Muscle of leg (tissue), 3 donors: ENCODE measurements at regions not wholly inside any gene's neighbourhood (a gene's known extent, or its start where the extent isn't known, plus 50 kb on each side); places are given as distances from the start of the nearest gene placed in this dataset.
"Not testable (repeated sequence)": the region's sequence is repeated elsewhere in the genome, so short reads cannot be mapped to it uniquely, and the experiment has no call there.

Experiments
- DNase-seq: peaks from one replicate; pipeline ENCODE4 v3.0.0; 2013
- H3K27ac ChIP-seq: one replicate; pipeline ENCODE4 v1.5.1; 2013; ENCODE audit warnings: mild to moderate bottlenecking, low read length, control low read depth
- H3K27me3 ChIP-seq: one replicate; pipeline ENCODE4 v1.6.1; 2013; ENCODE audit warnings: low read length; ENCODE audit not compliant: control insufficient read depth, insufficient read depth
- H3K36me3 ChIP-seq: one replicate; pipeline ENCODE4 v1.6.1; 2013; ENCODE audit warnings: low read length; ENCODE audit not compliant: control insufficient read depth, insufficient read depth
- H3K4me1 ChIP-seq: one replicate; pipeline ENCODE4 v1.6.1; 2013; ENCODE audit warnings: low read length; ENCODE audit not compliant: control insufficient read depth, insufficient read depth
- H3K4me3 ChIP-seq: one replicate; pipeline ENCODE4 v1.5.1; 2013; ENCODE audit warnings: low read length, control low read depth
- H3K9me3 ChIP-seq: replicated peaks from 2 replicates; pipeline ENCODE4 v1.6.1; 2013; ENCODE audit warnings: low read depth, low read length; ENCODE audit not compliant: control insufficient read depth
- WGBS: methylation state at CpG from one replicate; pipeline ENCODE4 v1.1.5; 2013; ENCODE audit warnings: missing lambda C conversion rate; ENCODE audit not compliant: insufficient coverage; 5-methylcytosine and 5-hydroxymethylcytosine counted together

GRCh38 chr1:185429668-185430067 lies 112.6 kb upstream of the IVNS1ABP start:
- H3K36me3 ChIP-seq, DNase-seq, H3K27me3 ChIP-seq, H3K9me3 ChIP-seq, H3K4me3 ChIP-seq, H3K4me1 ChIP-seq, H3K27ac ChIP-seq: not testable (repeated sequence)
- WGBS = no CpG with 5 or more reads among the region's 1 CpG

- H3K27ac ChIP-seq = peak overlapping the region; percentile 72
- H3K4me3 ChIP-seq = no peak overlapping the region
- no peaks in the 10 kb centered on the region for H3K36me3 ChIP-seq
- H3K27me3 ChIP-seq = no peaks in the 10 kb centered on the region
- peaks cover 2% of the 10 kb centered on the region for H3K9me3 ChIP-seq
- 57% methylated on average over 1 of the region's 3 CpGs for WGBS
- H3K4me1 ChIP-seq = no peaks in the 10 kb centered on the region
- peak; percentile 63 for DNase-seq
Observed at GRCh38 chr1:185427776-185428175, 110.7 kb upstream of the IVNS1ABP start.

GRCh38 chr1:185427264-185427663 lies 110.2 kb upstream of the IVNS1ABP start:
- H3K4me3 ChIP-seq = no peak overlapping the region
- peaks cover 2% of the 10 kb centered on the region for H3K9me3 ChIP-seq
- peak overlapping the region; percentile 72 for H3K27ac ChIP-seq
- DNase-seq = peak; percentile 95
- WGBS = no CpG with 5 or more reads among the region's 2 CpGs
- no peaks in the 10 kb centered on the region for H3K27me3 ChIP-seq
- H3K4me1 ChIP-seq = no peaks in the 10 kb centered on the region
- H3K36me3 ChIP-seq = no peaks in the 10 kb centered on the region

GRCh38 chr1:185426848-185427247 lies 109.8 kb upstream of the IVNS1ABP start:
- peak; percentile 95 for DNase-seq
- H3K27ac ChIP-seq = peak overlapping the region; percentile 72
- H3K27me3 ChIP-seq = no peaks in the 10 kb centered on the region
- peaks cover 2% of the 10 kb centered on the region for H3K9me3 ChIP-seq
- no peaks in the 10 kb centered on the region for H3K4me1 ChIP-seq
- no peaks in the 10 kb centered on the region for H3K36me3 ChIP-seq
- WGBS = 0% methylated on average over 1 of the region's 5 CpGs
- H3K4me3 ChIP-seq = no peak overlapping the region

- Histone ChIP-seq H3K4me3 (no peak overlapping the region), H3K36me3 (no peaks in the 10 kb centered on the region), H3K4me1 (no peaks in the 10 kb centered on the region), H3K27me3 (no peaks in the 10 kb centered on the region), H3K27ac (no peak overlapping the region), H3K9me3 (peaks cover 2% of the 10 kb centered on the region)
- 80% methylated on average over 1 of the region's 3 CpGs for WGBS
- no peak for DNase-seq
Observed at GRCh38 chr1:185425163-185425562, 108.1 kb upstream of the IVNS1ABP start.

- H3K27me3 ChIP-seq = no peaks in the 10 kb centered on the region
- no peak overlapping the region for H3K4me3 ChIP-seq
- 67% methylated on average over 1 of the region's 3 CpGs for WGBS
- DNase-seq = no peak
- H3K9me3 ChIP-seq = no peaks in the 10 kb centered on the region
- no peaks in the 10 kb centered on the region for H3K4me1 ChIP-seq
- no peaks in the 10 kb centered on the region for H3K36me3 ChIP-seq
- no peak overlapping the region for H3K27ac ChIP-seq
Observed at GRCh38 chr1:185421485-185422107, 104.6 kb upstream of the IVNS1ABP start.

GRCh38 chr1:185420588-185421081 lies 103.6 kb upstream of the IVNS1ABP start:
- no peaks in the 10 kb centered on the region for H3K4me1 ChIP-seq
- H3K36me3 ChIP-seq = no peaks in the 10 kb centered on the region
- no peak for DNase-seq
- no peak overlapping the region for H3K4me3 ChIP-seq
- H3K27me3 ChIP-seq = no peaks in the 10 kb centered on the region
- H3K27ac ChIP-seq = no peak overlapping the region
- H3K9me3 ChIP-seq = no peaks in the 10 kb centered on the region

GRCh38 chr1:185419718-185420117 lies 102.7 kb upstream of the IVNS1ABP start:
- WGBS = 88% methylated on average over 3 of the region's 3 CpGs
- no peak for DNase-seq
- H3K4me3 ChIP-seq = no peak overlapping the region
- no peaks in the 10 kb centered on the region for H3K4me1 ChIP-seq
- no peak overlapping the region for H3K27ac ChIP-seq
- no peaks in the 10 kb centered on the region for H3K36me3 ChIP-seq
- no peaks in the 10 kb centered on the region for H3K27me3 ChIP-seq
- H3K9me3 ChIP-seq = no peaks in the 10 kb centered on the region

GRCh38 chr1:185418472-185418871 lies 101.4 kb upstream of the IVNS1ABP start:
- Histone ChIP-seq H3K27ac (no peak overlapping the region), H3K4me1 (no peaks in the 10 kb centered on the region), H3K36me3 (no peaks in the 10 kb centered on the region), H3K27me3 (no peaks in the 10 kb centered on the region), H3K4me3 (no peak overlapping the region), H3K9me3 (no peaks in the 10 kb centered on the region)
- WGBS = no CpG with 5 or more reads among the region's 1 CpG
- no peak for DNase-seq

- no peaks in the 10 kb centered on the region for H3K9me3 ChIP-seq
- no peaks in the 10 kb centered on the region for H3K4me1 ChIP-seq
- no peak for DNase-seq
- H3K27me3 ChIP-seq = no peaks in the 10 kb centered on the region
- H3K4me3 ChIP-seq = no peak overlapping the region
- WGBS = 69% methylated on average over 4 of the region's 7 CpGs
- no peaks in the 10 kb centered on the region for H3K36me3 ChIP-seq
- no peak overlapping the region for H3K27ac ChIP-seq
Observed at GRCh38 chr1:185412385-185413087, 95.5 kb upstream of the IVNS1ABP start.
